ENCODE measurements at regions not wholly inside any gene's neighbourhood (a gene's known extent, or its start where the extent isn't known, plus 50 kb on each side); places are given as distances from the start of the nearest gene placed in this dataset.
"Not testable (repeated sequence)": the region's sequence is repeated elsewhere in the genome, so short reads cannot be mapped to it uniquely, and the experiment has no call there.

GRCh38 chr4:20196476-20196875 lies 55.2 kb upstream of the SLIT2 start:
- DNase-seq: no peak

GRCh38 chr4:20195071-20195885 lies 56.4 kb upstream of the SLIT2 start:
- no peak for DNase-seq

GRCh38 chr4:20194123-20195013 lies 57.3 kb upstream of the SLIT2 start:
- DNase-seq: no peak

GRCh38 chr4:20193141-20193936 lies 58.4 kb upstream of the SLIT2 start:
- no peak for DNase-seq

GRCh38 chr4:20192736-20193135 lies 59.0 kb upstream of the SLIT2 start:
- no peak for DNase-seq

GRCh38 chr4:20185103-20185502 lies 66.6 kb upstream of the SLIT2 start:
- no peak for DNase-seq

- not testable (repeated sequence) for DNase-seq
Observed at GRCh38 chr4:20183131-20183530, 68.6 kb upstream of the SLIT2 start.

GRCh38 chr4:20181926-20182325 lies 69.8 kb upstream of the SLIT2 start:
- no peak for DNase-seq

- no peak for DNase-seq
Observed at GRCh38 chr4:20180509-20180908, 71.2 kb upstream of the SLIT2 start.

GRCh38 chr4:20178902-20179576 lies 72.7 kb upstream of the SLIT2 start:
- DNase-seq: peak in 1 of 58 donors; percentile 2

- DNase-seq: no peak
Observed at GRCh38 chr4:20176881-20177280, 74.8 kb upstream of the SLIT2 start.

GRCh38 chr4:20172070-20172760 lies 79.5 kb upstream of the SLIT2 start:
- no peak for DNase-seq

- DNase-seq: no peak
Observed at GRCh38 chr4:20166544-20166943, 85.2 kb upstream of the SLIT2 start.

- no peak for DNase-seq
Observed at GRCh38 chr4:20159516-20159915, 92.2 kb upstream of the SLIT2 start.

GRCh38 chr4:20158195-20158594 lies 93.5 kb upstream of the SLIT2 start:
- DNase-seq: no peak

- no peak for DNase-seq
Observed at GRCh38 chr4:20151436-20151835, 100.3 kb upstream of the SLIT2 start.

- not testable (repeated sequence) for DNase-seq
Observed at GRCh38 chr4:20149143-20149542, 102.6 kb upstream of the SLIT2 start.

- no peak for DNase-seq
Observed at GRCh38 chr4:20137176-20137575, 114.5 kb upstream of the SLIT2 start.

- DNase-seq: no peak
Observed at GRCh38 chr4:20127626-20128025, 124.1 kb upstream of the SLIT2 start.

GRCh38 chr4:20126906-20127305 lies 124.8 kb upstream of the SLIT2 start:
- DNase-seq: no peak

Data from anterior cingulate cortex (tissue), 58 donors.